ENCODE measurements at regions not wholly inside any gene's neighbourhood (a gene's known extent, or its start where the extent isn't known, plus 50 kb on each side); places are given as distances from the start of the nearest gene placed in this dataset.

- no peak for TF ChIP-seq POLR2A (IDR thresholded peaks at IDR 0.05; ENCODE audit: low read depth, low read length)
- TF ChIP-seq POLR2AphosphoS5 (IDR thresholded peaks at IDR 0.05; ENCODE audit: low read depth, low read length), result no peak
- no peak for TF ChIP-seq TAF1 (IDR thresholded peaks at IDR 0.05; ENCODE audit: borderline replicate concordance, low read depth, low read length)
Measured at GRCh38 chr16:49048557-49048956, 233.1 kb downstream of the CBLN1 start.

All from GM12892 (cell line).